SK-N-SH (cell line): ENCODE measurements at regions not wholly inside any gene's neighbourhood (a gene's known extent, or its start where the extent isn't known, plus 50 kb on each side); places are given as distances from the start of the nearest gene placed in this dataset.

ENCODE experiments used
- EZH2phosphoT487 ChIP-seq: fragments of 200-600 bp; sonication (generic); IDR thresholded peaks from 2 replicates; pipeline ENCODE4 v1.6.1; 2017; ENCODE audit warnings: low read depth, mixed run types, mild to moderate bottlenecking, antibody characterized with exemption, moderate library complexity, borderline replicate concordance
- GABPA ChIP-seq: IDR thresholded peaks from 2 replicates; pipeline ENCODE4 v1.4.0; 2012; ENCODE audit warnings: low read depth, mild to moderate bottlenecking
- MEF2A ChIP-seq: IDR thresholded peaks from 2 replicates; pipeline ENCODE4 v1.4.0; 2012; ENCODE audit warnings: low read depth, borderline replicate concordance
- MXI1 ChIP-seq: IDR thresholded peaks from 2 replicates; pipeline ENCODE4 v1.6.1; 2012; ENCODE audit warnings: mild to moderate bottlenecking, low read depth, low read length, improper control_type of control experiment
- NRF1 ChIP-seq: IDR thresholded peaks from 2 replicates; pipeline ENCODE4 v1.6.1; 2012; ENCODE audit warnings: low read depth, mild to moderate bottlenecking, low read length
- POLR2AphosphoS5 ChIP-seq: IDR thresholded peaks from 2 replicates; pipeline ENCODE4 v1.6.1; 2012; ENCODE audit warnings: low read depth, low read length
- RAD21 ChIP-seq: IDR thresholded peaks from 2 replicates; pipeline ENCODE4 v1.6.1; 2012; ENCODE audit warnings: mild to moderate bottlenecking, low read length
- RFX5 ChIP-seq: IDR thresholded peaks from 2 replicates; pipeline ENCODE4 v1.6.1; 2012; ENCODE audit warnings: mild to moderate bottlenecking, improper control_type of control experiment, low read length
- TAF1 ChIP-seq: IDR thresholded peaks from 2 replicates; pipeline ENCODE4 v1.6.1; 2012; ENCODE audit warnings: low read depth, mild to moderate bottlenecking, low read length, moderate library complexity, borderline replicate concordance
- TCF12 ChIP-seq: IDR thresholded peaks from 2 replicates; pipeline ENCODE4 v1.4.0; 2012
- TF ChIP-seq, protein P1 (sequence below): IDR thresholded peaks from 2 replicates; pipeline ENCODE4 v1.4.0; 2012; ENCODE audit warnings: low read depth
- TF ChIP-seq, protein P2 (sequence below): fragments of 200-600 bp; sonication (generic); IDR thresholded peaks from 2 replicates; pipeline ENCODE4 v1.6.1; 2017; ENCODE audit warnings: antibody characterized with exemption, mild to moderate bottlenecking, moderate library complexity
- TF ChIP-seq, protein P3 (sequence below): fragments of 150-350 bp; IDR thresholded peaks from 2 replicates; pipeline ENCODE4 v1.6.1; 2016; ENCODE audit warnings: mild to moderate bottlenecking, low read depth, low read length
- TF ChIP-seq, protein P4 (sequence below): fragments of 150-350 bp; IDR thresholded peaks from 2 replicates; pipeline ENCODE4 v1.6.1; 2017; ENCODE audit warnings: antibody characterized with exemption, low read length, low read depth, borderline replicate concordance

DNA sequence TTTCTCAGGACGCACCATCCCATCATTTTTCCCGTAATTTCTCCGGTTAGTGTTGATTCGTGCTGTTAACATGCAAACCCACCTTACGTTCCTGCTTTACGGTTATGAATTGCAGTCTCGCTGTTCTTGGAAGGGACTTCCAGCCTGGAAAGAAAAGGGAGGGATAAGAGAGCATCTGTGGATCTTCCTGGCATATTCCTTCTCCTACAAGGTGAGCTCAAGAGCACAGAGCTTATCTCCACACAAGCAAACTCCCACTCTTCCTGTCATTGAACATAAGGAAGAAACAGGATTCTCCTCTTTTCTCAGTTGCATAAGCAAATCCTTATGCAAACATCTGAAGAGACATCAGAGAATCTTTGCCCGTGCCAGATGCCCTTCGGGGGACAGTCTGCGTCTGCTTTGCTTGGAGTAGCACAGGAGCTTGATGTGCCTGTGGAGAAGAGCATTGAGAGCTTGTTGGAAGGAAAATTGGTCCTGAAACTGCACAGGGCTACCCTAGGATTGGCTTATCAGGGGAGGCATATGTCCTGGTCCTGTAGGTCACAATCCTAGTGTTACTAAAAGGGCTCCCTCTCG is 127.0 kb downstream of the ASMT start:
- TF ChIP-seq RFX5 (no peak), RAD21 (no peak), GABPA (no peak), TAF1 (no peak), EZH2phosphoT487 (no peak), TCF12 (no peak), NRF1 (no peak), MXI1 (no peak), POLR2AphosphoS5 (no peak), MEF2A (no peak)
- TF ChIP-seq, protein P1, sequence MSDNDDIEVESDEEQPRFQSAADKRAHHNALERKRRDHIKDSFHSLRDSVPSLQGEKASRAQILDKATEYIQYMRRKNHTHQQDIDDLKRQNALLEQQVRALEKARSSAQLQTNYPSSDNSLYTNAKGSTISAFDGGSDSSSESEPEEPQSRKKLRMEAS = no peak
- TF ChIP-seq, protein P2, sequence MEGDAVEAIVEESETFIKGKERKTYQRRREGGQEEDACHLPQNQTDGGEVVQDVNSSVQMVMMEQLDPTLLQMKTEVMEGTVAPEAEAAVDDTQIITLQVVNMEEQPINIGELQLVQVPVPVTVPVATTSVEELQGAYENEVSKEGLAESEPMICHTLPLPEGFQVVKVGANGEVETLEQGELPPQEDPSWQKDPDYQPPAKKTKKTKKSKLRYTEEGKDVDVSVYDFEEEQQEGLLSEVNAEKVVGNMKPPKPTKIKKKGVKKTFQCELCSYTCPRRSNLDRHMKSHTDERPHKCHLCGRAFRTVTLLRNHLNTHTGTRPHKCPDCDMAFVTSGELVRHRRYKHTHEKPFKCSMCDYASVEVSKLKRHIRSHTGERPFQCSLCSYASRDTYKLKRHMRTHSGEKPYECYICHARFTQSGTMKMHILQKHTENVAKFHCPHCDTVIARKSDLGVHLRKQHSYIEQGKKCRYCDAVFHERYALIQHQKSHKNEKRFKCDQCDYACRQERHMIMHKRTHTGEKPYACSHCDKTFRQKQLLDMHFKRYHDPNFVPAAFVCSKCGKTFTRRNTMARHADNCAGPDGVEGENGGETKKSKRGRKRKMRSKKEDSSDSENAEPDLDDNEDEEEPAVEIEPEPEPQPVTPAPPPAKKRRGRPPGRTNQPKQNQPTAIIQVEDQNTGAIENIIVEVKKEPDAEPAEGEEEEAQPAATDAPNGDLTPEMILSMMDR = no peak
- TF ChIP-seq, protein P3, sequence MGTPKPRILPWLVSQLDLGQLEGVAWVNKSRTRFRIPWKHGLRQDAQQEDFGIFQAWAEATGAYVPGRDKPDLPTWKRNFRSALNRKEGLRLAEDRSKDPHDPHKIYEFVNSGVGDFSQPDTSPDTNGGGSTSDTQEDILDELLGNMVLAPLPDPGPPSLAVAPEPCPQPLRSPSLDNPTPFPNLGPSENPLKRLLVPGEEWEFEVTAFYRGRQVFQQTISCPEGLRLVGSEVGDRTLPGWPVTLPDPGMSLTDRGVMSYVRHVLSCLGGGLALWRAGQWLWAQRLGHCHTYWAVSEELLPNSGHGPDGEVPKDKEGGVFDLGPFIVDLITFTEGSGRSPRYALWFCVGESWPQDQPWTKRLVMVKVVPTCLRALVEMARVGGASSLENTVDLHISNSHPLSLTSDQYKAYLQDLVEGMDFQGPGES = no peak
- TF ChIP-seq, protein P4, sequence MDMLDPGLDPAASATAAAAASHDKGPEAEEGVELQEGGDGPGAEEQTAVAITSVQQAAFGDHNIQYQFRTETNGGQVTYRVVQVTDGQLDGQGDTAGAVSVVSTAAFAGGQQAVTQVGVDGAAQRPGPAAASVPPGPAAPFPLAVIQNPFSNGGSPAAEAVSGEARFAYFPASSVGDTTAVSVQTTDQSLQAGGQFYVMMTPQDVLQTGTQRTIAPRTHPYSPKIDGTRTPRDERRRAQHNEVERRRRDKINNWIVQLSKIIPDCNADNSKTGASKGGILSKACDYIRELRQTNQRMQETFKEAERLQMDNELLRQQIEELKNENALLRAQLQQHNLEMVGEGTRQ = no peak
